Uterus (tissue), 3 donors: ENCODE measurements at regions not wholly inside any gene's neighbourhood (a gene's known extent, or its start where the extent isn't known, plus 50 kb on each side); places are given as distances from the start of the nearest gene placed in this dataset.

Experiments used
- DNase-seq, 2 donors: peaks; one replicate each; pipeline ENCODE4 v3.0.0-alpha.2; 2019 to 2020
- H3K27ac ChIP-seq, 2 donors: fragments of 200-600 bp; sonication (generic); 1 replicate in 1 of 2; 2 replicates in 1 of 2; pipeline ENCODE4 v1.5.1; 2016 to 2018
- H3K27me3 ChIP-seq, 2 donors: fragments of 200-600 bp; sonication (generic); one replicate each; pipeline ENCODE4 v1.5.1; 2018 to 2019; ENCODE audit warnings: control low read depth in 1 of 2
- H3K36me3 ChIP-seq, 2 donors: fragments of 200-600 bp; sonication (generic); one replicate each; pipeline ENCODE4 v1.5.1; 2019; ENCODE audit warnings: control low read depth in 1 of 2
- H3K4me1 ChIP-seq, 2 donors: fragments of 200-600 bp; sonication (generic); one replicate each; pipeline ENCODE4 v1.5.1; 2018 to 2019; ENCODE audit warnings: control low read depth in 1 of 2
- H3K4me3 ChIP-seq, 2 donors: fragments of 200-600 bp; sonication (generic); 1 replicate in 1 of 2; 2 replicates in 1 of 2; pipeline ENCODE4 v1.5.1; 2018 to 2019; ENCODE audit warnings: mild to moderate bottlenecking in 1 of 2
- H3K9me3 ChIP-seq, 2 donors: fragments of 200-600 bp; sonication (generic); one replicate each; pipeline ENCODE4 v1.5.1; 2019; ENCODE audit warnings: control low read depth in 1 of 2
- CTCF ChIP-seq, 4 experiments: fragments of 200-600 bp in 2 of 4; fragments of 450-650 bp in 2 of 4; sonication (generic) in 2 of 4; IDR thresholded peaks; one replicate each; pipeline ENCODE4 v1.5.1; 2016 to 2019; ENCODE audit warnings: antibody characterized with exemption in 4 of 4, mild to moderate bottlenecking in 2 of 4, moderate library complexity in 1 of 4
- POLR2A ChIP-seq, 2 donors: fragments of 450-650 bp; IDR thresholded peaks; one replicate each; pipeline ENCODE4 v1.6.1; 2016; ENCODE audit warnings: antibody characterized with exemption in 2 of 2, mild to moderate bottlenecking in 1 of 2, moderate library complexity in 1 of 2
- intact Hi-C: fragments of 100-400 bp; cut with DNase I; formaldehyde crosslinking; loops from one replicate; pipeline ENCODE4 v1.15.1; 2023; ENCODE audit warnings: low total_unique reads
- donor health status: DM: yes; HTN: yes; CAD: no.

GRCh38 chr6:155837474-155837873 is 381.8 kb upstream of the NOX3 start:
- no peaks in the 10 kb centered on the region for H3K9me3 ChIP-seq
- DNase-seq = no peak
- H3K36me3 ChIP-seq = no peaks in the 10 kb centered on the region
- no peaks in the 10 kb centered on the region for H3K4me1 ChIP-seq
- no peak overlapping the region for H3K27ac ChIP-seq
- TF ChIP-seq POLR2A (IDR thresholded peaks at IDR 0.05) (no peak), CTCF (IDR thresholded peaks at IDR 0.05) (no peak)
- H3K4me3 ChIP-seq = no peak overlapping the region
- intact Hi-C loops = no loop called here
- no peaks in the 10 kb centered on the region for H3K27me3 ChIP-seq

GRCh38 chr6:155832596-155832995 is 377.0 kb upstream of the NOX3 start:
- H3K27me3 ChIP-seq = no peaks in the 10 kb centered on the region
- H3K36me3 ChIP-seq = no peaks in the 10 kb centered on the region
- no peak for DNase-seq
- H3K9me3 ChIP-seq = no peaks in the 10 kb centered on the region
- TF ChIP-seq POLR2A (IDR thresholded peaks at IDR 0.05) (no peak), CTCF (IDR thresholded peaks at IDR 0.05) (no peak)
- no peak overlapping the region for H3K4me3 ChIP-seq
- H3K27ac ChIP-seq = no peak overlapping the region
- intact Hi-C loops = no loop called here
- H3K4me1 ChIP-seq = no peaks in the 10 kb centered on the region

- DNase-seq = no peak
- no peak for TF ChIP-seq POLR2A (IDR thresholded peaks at IDR 0.05)
- no peak for TF ChIP-seq CTCF (IDR thresholded peaks at IDR 0.05)
- intact Hi-C loops = no loop called here
Observed at GRCh38 chr6:155830531-155830930, 374.9 kb upstream of the NOX3 start.

GRCh38 chr6:155829646-155830045 is 374.0 kb upstream of the NOX3 start:
- H3K4me3 ChIP-seq = no peak overlapping the region
- no peaks in the 10 kb centered on the region for H3K4me1 ChIP-seq
- H3K27me3 ChIP-seq = no peaks in the 10 kb centered on the region
- TF ChIP-seq CTCF (IDR thresholded peaks at IDR 0.05) (no peak), POLR2A (IDR thresholded peaks at IDR 0.05) (no peak)
- no peak for DNase-seq
- H3K9me3 ChIP-seq = no peaks in the 10 kb centered on the region
- no peaks in the 10 kb centered on the region for H3K36me3 ChIP-seq
- intact Hi-C loops = no loop called here
- H3K27ac ChIP-seq = no peak overlapping the region

More at GRCh38 chr6:155830531-155830930, 374.9 kb upstream of the NOX3 start:
- no peak overlapping the region for H3K27ac ChIP-seq
- no peaks in the 10 kb centered on the region for H3K27me3 ChIP-seq
- no peak overlapping the region for H3K4me3 ChIP-seq
- H3K36me3 ChIP-seq = no peaks in the 10 kb centered on the region
- H3K4me1 ChIP-seq = no peaks in the 10 kb centered on the region
- H3K9me3 ChIP-seq = no peaks in the 10 kb centered on the region

- Histone ChIP-seq H3K4me3 (no peak overlapping the region), H3K36me3 (no peaks in the 10 kb centered on the region), H3K27ac (no peak overlapping the region), H3K27me3 (no peaks in the 10 kb centered on the region), H3K4me1 (no peaks in the 10 kb centered on the region), H3K9me3 (no peaks in the 10 kb centered on the region)
- no peak for TF ChIP-seq POLR2A (IDR thresholded peaks at IDR 0.05)
- TF ChIP-seq CTCF (IDR thresholded peaks at IDR 0.05) = no peak
- DNase-seq = no peak
- intact Hi-C loops = no loop called here
Observed at GRCh38 chr6:155828989-155829388, 373.4 kb upstream of the NOX3 start.
